ENCODE measurements at regions not wholly inside any gene's neighbourhood (a gene's known extent, or its start where the extent isn't known, plus 50 kb on each side); places are given as distances from the start of the nearest gene placed in this dataset.
"Not testable (repeated sequence)": the region's sequence is repeated elsewhere in the genome, so short reads cannot be mapped to it uniquely, and the experiment has no call there.

- DNase-seq: no peak
Observed at GRCh38 chr12:46084666-46085631, 94.6 kb upstream of the SCAF11 start.

GRCh38 chr12:46082490-46083200, 92.3 kb upstream of the SCAF11 start:
- no peak for DNase-seq

- DNase-seq: no peak
Observed at GRCh38 chr12:46073321-46073720, 82.9 kb upstream of the SCAF11 start.

- peak; percentile 46 for DNase-seq
Observed at GRCh38 chr12:46071769-46072624, 81.6 kb upstream of the SCAF11 start.

- no peak for DNase-seq
Observed at GRCh38 chr12:46071335-46071734, 81.0 kb upstream of the SCAF11 start.

- DNase-seq: no peak
Observed at GRCh38 chr12:46067094-46067493, 76.7 kb upstream of the SCAF11 start.

GRCh38 chr12:46065412-46066166, 75.2 kb upstream of the SCAF11 start:
- DNase-seq: no peak

GRCh38 chr12:46064548-46064947, 74.2 kb upstream of the SCAF11 start:
- DNase-seq: no peak

GRCh38 chr12:46058697-46059096, 68.3 kb upstream of the SCAF11 start:
- DNase-seq: not testable (repeated sequence)

GRCh38 chr12:46050805-46051204, 60.4 kb upstream of the SCAF11 start:
- DNase-seq: no peak

GRCh38 chr12:46049665-46050064, 59.3 kb upstream of the SCAF11 start:
- DNase-seq: no peak

GRCh38 chr12:46046436-46046835, 56.1 kb upstream of the SCAF11 start:
- DNase-seq: no peak

GRCh38 chr12:46043972-46044520, 53.7 kb upstream of the SCAF11 start:
- DNase-seq: no peak
